ENCODE measurements at regions not wholly inside any gene's neighbourhood (a gene's known extent, or its start where the extent isn't known, plus 50 kb on each side); places are given as distances from the start of the nearest gene placed in this dataset.

DNA sequence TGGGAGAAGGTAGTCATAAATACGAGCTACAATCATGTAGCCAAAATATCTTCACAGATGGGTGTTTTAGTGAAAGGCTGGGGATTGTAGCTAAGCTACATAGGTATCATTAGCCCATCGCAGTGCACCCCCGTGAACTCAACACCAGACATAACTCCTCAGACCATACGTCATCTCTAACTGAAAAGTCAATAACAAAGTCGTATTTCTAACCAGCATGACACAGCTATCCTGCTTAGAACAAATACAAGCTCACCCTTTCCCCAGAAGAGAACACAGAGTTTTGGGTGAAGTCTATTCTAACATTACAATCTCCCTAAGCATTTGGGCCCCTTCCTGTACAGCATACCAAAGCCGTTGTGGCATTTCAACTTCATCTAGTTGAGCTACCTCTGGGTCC is 636.6 kb upstream of the DPP6 start:
- no peak for ATAC-seq (replicated peaks in 6 of 8)
- in situ Hi-C loops (cut with MboI; ENCODE audit: low pct_unique_long_range_greater_than_20kb in 2 of 9, low sequenced_read_pairs in 9 of 9, unreplicated experiment in 9 of 9) = no loop called here
- 0 to 79% (median 19%) methylated on average over 1 to 5 of the region's 6 CpGs; no CpG with 5 or more reads in 2 of the 10 experiments for WGBS, 10 experiments
- Histone ChIP-seq H3K4me1 (replicated peaks in 1 of 2) (no peaks in the 10 kb centered on the region), H3K4me3 (no peak overlapping the region), H3K27ac (no peak overlapping the region)

DNA sequence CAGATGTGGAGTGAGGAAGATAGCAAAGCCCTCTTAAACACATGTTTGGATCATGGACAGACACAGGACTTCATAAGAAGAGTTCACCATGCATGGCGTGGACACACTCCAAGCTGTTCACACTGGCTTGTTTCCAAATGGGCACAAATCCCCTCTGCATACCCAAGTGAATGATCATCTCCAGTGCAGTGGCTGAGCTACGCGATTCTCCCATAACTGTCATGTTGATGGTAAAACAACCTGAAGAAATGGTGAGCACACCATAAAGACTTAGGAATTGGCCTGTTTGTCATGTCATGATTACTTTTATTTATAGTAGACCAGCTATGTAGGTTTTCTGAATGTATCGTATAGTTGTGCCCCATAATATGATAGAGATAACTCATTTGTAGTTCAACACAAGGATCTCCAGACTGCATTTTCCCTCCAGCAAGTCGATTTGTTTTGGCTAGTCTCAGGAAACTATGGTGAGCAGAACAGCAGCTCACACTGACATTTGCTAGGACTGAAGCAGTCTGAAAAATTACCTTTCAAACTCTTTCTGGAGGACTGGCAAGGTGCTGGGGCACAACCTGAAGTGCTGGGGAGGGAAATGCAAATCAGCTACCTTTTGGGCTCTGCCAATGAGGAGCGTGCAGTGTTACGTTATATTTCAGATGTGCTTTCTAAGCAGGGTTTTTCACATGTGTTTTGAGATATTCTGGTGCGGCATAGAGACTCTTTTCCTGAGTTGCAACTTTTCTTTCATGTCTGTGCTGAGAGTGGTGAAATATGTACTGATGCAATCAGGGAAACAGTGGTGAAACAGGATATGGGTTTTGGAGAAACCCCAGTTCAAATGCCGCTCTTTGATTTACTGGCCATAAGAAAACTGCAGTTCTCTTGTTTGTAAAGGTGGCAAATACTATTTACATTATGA is 629.6 kb upstream of the DPP6 start:
- no peak overlapping the region for H3K27ac ChIP-seq
- no peak overlapping the region for H3K4me3 ChIP-seq
- H3K4me1 ChIP-seq (replicated peaks in 1 of 2) = no peaks in the 10 kb centered on the region
- in situ Hi-C loops (cut with MboI; ENCODE audit: low pct_unique_long_range_greater_than_20kb in 2 of 9, low sequenced_read_pairs in 9 of 9, unreplicated experiment in 9 of 9) = no loop called here
- WGBS, 10 experiments = 0 to 100% (median 53%) methylated on average over 1 to 9 of the region's 9 CpGs
- no peak for ATAC-seq (replicated peaks in 6 of 8)

DNA sequence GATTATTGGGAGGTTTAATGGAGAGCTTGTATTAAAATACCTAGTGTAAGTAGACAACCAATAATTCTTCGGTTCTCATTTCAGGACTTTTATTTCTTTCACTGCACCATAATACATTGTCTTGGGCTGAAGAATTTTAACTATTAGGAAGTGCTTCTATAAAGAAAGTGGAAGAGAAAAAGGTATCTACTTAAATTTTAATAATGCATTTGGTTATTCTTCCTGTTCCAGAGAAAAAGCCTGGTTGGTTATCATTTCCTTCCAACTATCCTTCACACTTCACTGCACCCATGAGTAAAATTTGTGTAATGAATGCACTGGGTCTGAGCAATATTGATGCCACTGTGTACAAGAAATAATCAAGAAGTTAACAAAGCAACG is 629.0 kb upstream of the DPP6 start:
- in situ Hi-C loops (cut with MboI; ENCODE audit: low pct_unique_long_range_greater_than_20kb in 2 of 9, low sequenced_read_pairs in 9 of 9, unreplicated experiment in 9 of 9) = no loop called here
- ATAC-seq (replicated peaks in 6 of 8) = no peak
- H3K27ac ChIP-seq = no peak overlapping the region
- no peak overlapping the region for H3K4me3 ChIP-seq
- no peaks in the 10 kb centered on the region for H3K4me1 ChIP-seq (replicated peaks in 1 of 2)
- 0 to 90% (median 47%) methylated on average over 1 to 2 of the region's 2 CpGs; no CpG with 5 or more reads in 2 of the 10 experiments for WGBS, 10 experiments

DNA sequence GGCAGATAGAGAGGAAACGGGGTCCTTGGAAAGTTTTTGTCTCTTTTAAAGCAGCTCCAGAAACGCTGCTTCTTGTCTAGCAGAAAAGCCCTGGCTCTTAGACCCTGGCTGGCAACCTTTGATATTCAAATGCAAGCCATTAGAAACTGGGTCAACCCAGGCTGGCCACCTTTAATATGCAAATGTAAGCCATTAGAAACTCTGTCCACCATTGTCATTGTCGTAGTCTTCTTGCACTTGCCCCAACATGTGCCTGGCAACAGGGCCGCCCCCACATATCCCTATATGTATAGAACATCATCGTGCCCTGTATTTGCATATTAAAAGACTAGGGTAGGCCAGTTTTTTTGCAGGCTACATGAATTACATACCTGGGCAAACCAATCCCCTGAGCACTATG is 621.3 kb upstream of the DPP6 start:
- Histone ChIP-seq H3K4me3 (no peak overlapping the region), H3K4me1 (replicated peaks in 1 of 2) (no peaks in the 10 kb centered on the region), H3K27ac (no peak overlapping the region)
- 0 to 80% (median 5%) methylated on average over 1 to 5 of the region's 5 CpGs; no CpG with 5 or more reads in 2 of the 10 experiments for WGBS, 10 experiments
- peak in 3 of 8 experiments; percentile 50 to 95 (median 56) for ATAC-seq (replicated peaks in 6 of 8)
- in situ Hi-C loops (cut with MboI; ENCODE audit: low pct_unique_long_range_greater_than_20kb in 2 of 9, low sequenced_read_pairs in 9 of 9, unreplicated experiment in 9 of 9) = no loop called here

DNA sequence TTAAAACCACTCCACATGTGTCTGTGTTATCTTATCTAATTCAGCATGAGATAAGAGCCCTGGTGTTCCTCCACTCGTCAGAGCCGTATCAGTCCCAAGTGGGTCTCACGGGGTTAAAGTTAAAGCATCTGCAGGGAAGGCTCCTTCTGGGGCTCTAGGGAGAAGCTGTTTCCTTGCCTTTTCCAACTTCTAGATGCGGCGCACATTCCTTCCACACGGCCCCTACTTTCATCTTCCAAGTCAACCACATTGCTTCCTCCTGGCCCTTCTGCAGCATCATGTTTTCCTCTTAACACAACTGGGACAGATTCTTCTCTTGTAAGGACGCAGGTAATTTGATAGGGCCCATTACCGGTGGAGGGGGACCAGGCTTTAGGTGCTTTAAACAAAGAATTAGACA is 620.1 kb upstream of the DPP6 start:
- in situ Hi-C loops (cut with MboI; ENCODE audit: low pct_unique_long_range_greater_than_20kb in 2 of 9, low sequenced_read_pairs in 9 of 9, unreplicated experiment in 9 of 9) = no loop called here
- ATAC-seq (replicated peaks in 6 of 8) = peak in 1 of 8 experiments; percentile 29
- Histone ChIP-seq H3K4me1 (replicated peaks in 1 of 2) (no peaks in the 10 kb centered on the region), H3K4me3 (no peak overlapping the region), H3K27ac (no peak overlapping the region)
- 0 to 92% (median 26%) methylated on average over 1 to 8 of the region's 8 CpGs; no CpG with 5 or more reads in 2 of the 10 experiments for WGBS, 10 experiments

DNA sequence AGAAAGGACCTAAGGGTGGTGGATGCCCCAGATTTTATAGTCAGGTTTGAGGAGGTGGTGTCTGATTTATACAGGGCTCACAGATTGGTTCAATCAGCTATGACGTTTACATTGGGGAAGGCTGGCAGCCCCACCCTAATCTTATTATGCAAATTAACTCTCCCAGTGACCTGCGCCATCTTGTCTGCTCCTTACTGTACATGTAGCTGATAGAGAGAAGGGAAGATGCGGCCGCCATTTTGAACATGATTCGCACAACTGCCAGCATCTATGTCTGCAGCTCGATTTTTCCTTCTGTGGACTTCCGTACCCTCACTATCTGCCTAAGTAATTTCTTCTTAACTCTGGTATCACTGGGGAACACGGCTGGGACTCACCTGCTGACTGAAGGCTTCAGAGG is 619.0 kb upstream of the DPP6 start:
- WGBS, 10 experiments = 10 to 100% (median 52%) methylated on average over 2 to 8 of the region's 8 CpGs; no CpG with 5 or more reads in 2 of the 10 experiments
- in situ Hi-C loops (cut with MboI; ENCODE audit: low pct_unique_long_range_greater_than_20kb in 2 of 9, low sequenced_read_pairs in 9 of 9, unreplicated experiment in 9 of 9) = no loop called here
- ATAC-seq (replicated peaks in 6 of 8) = no peak
- Histone ChIP-seq H3K4me3 (no peak overlapping the region), H3K27ac (no peak overlapping the region), H3K4me1 (replicated peaks in 1 of 2) (no peaks in the 10 kb centered on the region)

DNA sequence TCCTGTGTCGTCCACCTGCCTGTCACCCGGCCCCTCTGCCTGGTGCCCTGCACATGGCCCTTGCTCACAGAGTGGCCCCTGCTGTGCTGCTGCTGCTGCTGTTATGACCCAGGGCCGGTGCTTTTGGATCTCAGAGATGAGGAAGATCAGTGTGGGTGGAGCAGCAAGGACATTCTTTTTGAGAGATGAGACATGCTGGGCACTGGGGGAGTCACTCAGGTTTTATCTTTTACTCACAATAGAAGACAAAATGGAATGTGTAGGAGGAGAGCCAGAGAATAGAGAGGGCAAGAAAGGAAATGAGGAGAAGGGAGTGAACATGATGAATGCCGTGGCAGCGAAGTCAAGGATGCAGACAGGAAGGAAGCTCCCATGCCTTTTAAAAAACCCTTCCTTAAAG is 611.5 kb upstream of the DPP6 start:
- no peak overlapping the region for H3K27ac ChIP-seq
- H3K4me1 ChIP-seq (replicated peaks in 1 of 2) = no peaks in the 10 kb centered on the region
- in situ Hi-C loops (cut with MboI; ENCODE audit: low pct_unique_long_range_greater_than_20kb in 2 of 9, low sequenced_read_pairs in 9 of 9, unreplicated experiment in 9 of 9) = no loop called here
- ATAC-seq (replicated peaks in 6 of 8) = no peak
- WGBS, 10 experiments = 0 to 100% (median 53%) methylated on average over 2 to 4 of the region's 5 CpGs; no CpG with 5 or more reads in 1 of the 10 experiments
- H3K4me3 ChIP-seq = no peak overlapping the region

DNA sequence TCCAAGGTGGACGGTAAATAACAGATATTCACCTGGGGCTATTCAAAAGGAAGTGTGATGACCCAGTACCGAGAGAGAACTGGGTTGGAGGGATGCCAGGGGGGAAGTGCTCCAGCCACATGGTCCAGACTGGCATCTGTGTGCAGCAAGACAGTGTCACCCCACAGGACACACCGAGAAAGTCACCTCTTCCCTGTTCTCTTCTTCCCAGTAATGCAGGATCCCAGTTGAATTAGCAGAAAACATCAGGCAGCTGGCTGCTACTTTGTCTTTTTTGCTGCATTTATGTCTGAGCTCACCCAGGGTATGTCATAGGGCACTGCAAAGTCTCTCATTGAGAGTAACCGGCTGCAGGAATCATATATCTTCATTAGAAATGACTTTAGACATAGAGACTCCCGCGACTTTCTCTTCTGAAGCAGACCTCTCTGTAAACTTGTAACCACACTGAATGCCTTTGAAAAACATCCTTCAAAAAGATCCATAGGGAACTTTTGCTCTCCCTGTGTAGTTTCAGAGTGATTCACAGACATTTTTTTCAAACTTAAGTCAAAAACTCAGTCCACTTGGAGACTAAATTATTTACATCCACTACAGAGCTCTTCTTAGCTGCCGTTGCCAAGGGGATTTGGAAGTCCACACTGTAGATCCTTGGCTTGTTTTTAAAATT is 609.0 kb upstream of the DPP6 start:
- no peak overlapping the region for H3K27ac ChIP-seq
- no peaks in the 10 kb centered on the region for H3K4me1 ChIP-seq (replicated peaks in 1 of 2)
- no peak overlapping the region for H3K4me3 ChIP-seq
- in situ Hi-C loops (cut with MboI; ENCODE audit: low pct_unique_long_range_greater_than_20kb in 2 of 9, low sequenced_read_pairs in 9 of 9, unreplicated experiment in 9 of 9) = no loop called here
- ATAC-seq (replicated peaks in 6 of 8) = peak in 1 of 8 experiments; percentile 46
- 5 to 89% (median 40%) methylated on average over 1 to 6 of the region's 7 CpGs; no CpG with 5 or more reads in 1 of the 10 experiments for WGBS, 10 experiments

DNA sequence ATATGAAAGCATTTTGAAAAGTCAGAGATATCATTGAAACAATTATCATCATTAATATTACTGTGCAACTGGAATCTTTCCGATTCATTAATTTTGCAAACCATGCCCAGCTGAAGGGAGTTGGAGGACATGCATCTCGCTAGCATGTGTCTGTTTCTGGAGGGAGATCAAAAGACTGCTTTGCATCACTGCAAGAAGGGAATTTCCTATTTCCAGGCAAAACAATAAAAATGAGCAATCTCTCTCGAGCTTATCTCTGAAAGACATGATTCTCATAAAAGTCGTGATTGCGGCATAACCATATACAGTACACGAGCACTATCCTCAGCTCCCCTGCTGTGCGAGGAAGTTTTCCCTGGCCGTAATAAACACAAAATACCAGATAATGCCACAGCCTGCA is 607.6 kb upstream of the DPP6 start:
- ATAC-seq (replicated peaks in 6 of 8) = no peak
- H3K27ac ChIP-seq = no peak overlapping the region
- WGBS, 10 experiments = 0 to 100% (median 61%) methylated on average over 1 to 8 of the region's 8 CpGs; no CpG with 5 or more reads in 1 of the 10 experiments
- H3K4me3 ChIP-seq = no peak overlapping the region
- no peaks in the 10 kb centered on the region for H3K4me1 ChIP-seq (replicated peaks in 1 of 2)
- in situ Hi-C loops (cut with MboI; ENCODE audit: low pct_unique_long_range_greater_than_20kb in 2 of 9, low sequenced_read_pairs in 9 of 9, unreplicated experiment in 9 of 9) = no loop called here

DNA sequence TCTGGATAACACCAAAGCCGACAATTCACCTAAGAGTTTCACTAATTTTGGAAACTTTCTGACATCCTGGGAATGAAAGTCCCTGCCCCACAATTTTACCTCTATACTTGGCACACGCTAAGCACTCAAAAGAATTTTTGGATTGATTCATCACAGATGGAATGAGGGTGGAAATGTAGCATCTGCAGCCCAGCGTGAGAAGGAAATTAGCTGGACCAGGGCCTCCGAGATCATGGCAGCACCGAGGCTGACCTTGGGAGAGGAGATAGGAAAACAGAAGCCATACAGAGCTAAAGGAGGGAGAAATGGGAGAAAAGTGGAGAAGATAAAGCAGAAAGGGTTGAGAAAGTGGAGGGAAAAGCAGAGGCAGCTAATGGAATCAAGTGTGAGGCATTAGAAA is 606.6 kb upstream of the DPP6 start:
- Histone ChIP-seq H3K27ac (no peak overlapping the region), H3K4me1 (replicated peaks in 1 of 2) (no peaks in the 10 kb centered on the region), H3K4me3 (no peak overlapping the region)
- 2 to 88% (median 20%) methylated on average over 2 to 5 of the region's 5 CpGs for WGBS, 10 experiments
- in situ Hi-C loops (cut with MboI; ENCODE audit: low pct_unique_long_range_greater_than_20kb in 2 of 9, low sequenced_read_pairs in 9 of 9, unreplicated experiment in 9 of 9) = no loop called here
- ATAC-seq (replicated peaks in 6 of 8) = no peak

DNA sequence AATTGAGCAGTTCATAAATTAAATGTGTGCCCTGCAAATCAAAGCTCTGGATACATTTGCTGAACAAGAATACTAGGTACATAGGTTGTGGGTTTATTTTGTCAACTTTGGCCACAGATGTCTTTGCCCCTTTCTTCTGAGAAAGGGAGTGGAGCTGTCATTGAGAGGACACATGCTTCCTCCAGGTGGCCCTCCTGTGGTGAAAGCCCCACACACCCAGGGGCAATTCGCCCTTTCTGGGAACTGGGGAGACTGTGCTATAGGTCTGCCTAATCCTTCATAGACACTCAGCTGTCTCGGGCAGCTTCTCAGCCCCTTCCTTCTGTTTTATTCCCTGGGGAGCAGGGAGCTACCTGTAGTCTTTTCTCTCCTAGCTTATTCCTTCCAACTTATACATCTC is 605.7 kb upstream of the DPP6 start:
- H3K4me3 ChIP-seq = no peak overlapping the region
- no peak for ATAC-seq (replicated peaks in 6 of 8)
- no peak overlapping the region for H3K27ac ChIP-seq
- WGBS, 10 experiments = 0 to 50% (median 4%) methylated on average over 1 to 2 of the region's 2 CpGs; no CpG with 5 or more reads in 2 of the 10 experiments
- H3K4me1 ChIP-seq (replicated peaks in 1 of 2) = no peaks in the 10 kb centered on the region
- in situ Hi-C loops (cut with MboI; ENCODE audit: low pct_unique_long_range_greater_than_20kb in 2 of 9, low sequenced_read_pairs in 9 of 9, unreplicated experiment in 9 of 9) = no loop called here

DNA sequence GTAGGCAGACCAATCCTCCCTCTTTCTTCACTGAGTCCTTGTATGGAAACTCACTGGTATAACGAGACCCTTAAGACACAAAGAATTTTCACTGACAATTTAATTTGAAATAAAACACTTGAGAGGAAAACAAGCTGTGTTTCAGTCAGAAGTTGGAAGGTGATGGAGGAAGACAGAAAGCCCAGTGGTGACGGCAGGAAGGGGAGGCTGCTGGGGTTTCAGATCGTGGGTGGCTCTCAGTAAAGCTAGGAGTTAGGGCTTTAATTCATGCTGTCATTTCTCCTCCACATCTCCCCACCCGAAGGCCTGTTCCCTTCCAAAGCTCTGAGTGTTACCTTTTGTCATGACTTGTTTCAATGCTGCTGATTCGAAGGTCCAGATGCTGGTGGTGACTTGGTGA is 605.2 kb upstream of the DPP6 start:
- 0 to 79% (median 18%) methylated on average over 2 to 4 of the region's 5 CpGs; no CpG with 5 or more reads in 2 of the 10 experiments for WGBS, 10 experiments
- ATAC-seq (replicated peaks in 6 of 8) = no peak
- in situ Hi-C loops (cut with MboI; ENCODE audit: low pct_unique_long_range_greater_than_20kb in 2 of 9, low sequenced_read_pairs in 9 of 9, unreplicated experiment in 9 of 9) = no loop called here
- H3K4me3 ChIP-seq = no peak overlapping the region
- no peaks in the 10 kb centered on the region for H3K4me1 ChIP-seq (replicated peaks in 1 of 2)
- no peak overlapping the region for H3K27ac ChIP-seq

DNA sequence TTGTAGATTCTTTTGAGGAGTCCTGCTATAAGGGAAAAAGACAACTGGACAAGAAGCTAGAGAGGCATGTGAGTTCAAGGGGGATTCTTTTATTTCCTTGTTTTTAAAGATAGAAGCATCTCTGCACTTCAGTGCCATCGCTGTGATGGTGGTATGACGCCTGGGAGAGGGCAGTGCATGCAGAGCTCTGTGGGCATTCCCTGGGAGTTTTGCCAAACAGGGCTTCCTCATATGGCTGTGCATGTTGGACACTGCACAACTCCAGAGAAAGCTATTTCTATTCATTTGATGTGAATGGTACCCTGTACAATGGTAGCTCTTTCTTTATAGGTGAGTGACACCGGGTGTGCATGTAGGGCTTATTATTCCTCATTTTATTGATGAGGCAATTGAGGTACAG is 599.5 kb upstream of the DPP6 start:
- no peak for ATAC-seq (replicated peaks in 6 of 8)
- Histone ChIP-seq H3K27ac (no peak overlapping the region), H3K4me1 (replicated peaks in 1 of 2) (no peaks in the 10 kb centered on the region), H3K4me3 (no peak overlapping the region)
- in situ Hi-C loops (cut with MboI; ENCODE audit: low pct_unique_long_range_greater_than_20kb in 2 of 9, low sequenced_read_pairs in 9 of 9, unreplicated experiment in 9 of 9) = no loop called here
- 0 to 83% (median 8%) methylated on average over 1 to 2 of the region's 3 CpGs; no CpG with 5 or more reads in 3 of the 10 experiments for WGBS, 10 experiments

Data from motor neuron (in vitro differentiated cells).